Activated naive CD4-positive, alpha-beta T cell treated with Interleukin-2 at 50 U/mL for 16 hours (primary cell): ENCODE measurements at regions not wholly inside any gene's neighbourhood (a gene's known extent, or its start where the extent isn't known, plus 50 kb on each side); places are given as distances from the start of the nearest gene placed in this dataset.
"Not testable (repeated sequence)": the region's sequence is repeated elsewhere in the genome, so short reads cannot be mapped to it uniquely, and the experiment has no call there.

Experiments
- DNase-seq: peaks from one replicate; pipeline ENCODE4 v3.0.0-alpha.2; 2020

GRCh38 chr6:139883776-139884175 is 509.3 kb upstream of the CITED2 start:
- no peak for DNase-seq

GRCh38 chr6:139882977-139883728 is 508.7 kb upstream of the CITED2 start:
- DNase-seq: no peak

- DNase-seq: no peak
These were observed 507.8 kb upstream of the CITED2 start for GRCh38 chr6:139882234-139882633.

- DNase-seq: no peak
These were observed 507.3 kb upstream of the CITED2 start for GRCh38 chr6:139881728-139882211.

- no peak for DNase-seq
These were observed 506.8 kb upstream of the CITED2 start for GRCh38 chr6:139881236-139881635.

GRCh38 chr6:139879823-139880356 is 505.4 kb upstream of the CITED2 start:
- DNase-seq: no peak

GRCh38 chr6:139879241-139879640 is 504.8 kb upstream of the CITED2 start:
- not testable (repeated sequence) for DNase-seq

- no peak for DNase-seq
These were observed 503.5 kb upstream of the CITED2 start for GRCh38 chr6:139877828-139878405.

- no peak for DNase-seq
These were observed 498.2 kb upstream of the CITED2 start for GRCh38 chr6:139872665-139873064.

GRCh38 chr6:139871803-139872510 is 497.5 kb upstream of the CITED2 start:
- no peak for DNase-seq

- DNase-seq: no peak
These were observed 496.8 kb upstream of the CITED2 start for GRCh38 chr6:139871165-139871710.

GRCh38 chr6:139868576-139868975 is 494.1 kb upstream of the CITED2 start:
- no peak for DNase-seq

- no peak for DNase-seq
These were observed 489.5 kb upstream of the CITED2 start for GRCh38 chr6:139863964-139864363.

GRCh38 chr6:139863346-139863745 is 488.9 kb upstream of the CITED2 start:
- DNase-seq: no peak

GRCh38 chr6:139862311-139862710 is 487.9 kb upstream of the CITED2 start:
- no peak for DNase-seq

GRCh38 chr6:139860203-139860602 is 485.8 kb upstream of the CITED2 start:
- no peak for DNase-seq

- no peak for DNase-seq
These were observed 484.0 kb upstream of the CITED2 start for GRCh38 chr6:139858429-139858828.

- DNase-seq: no peak
These were observed 482.7 kb upstream of the CITED2 start for GRCh38 chr6:139857143-139857542.

- DNase-seq: no peak
These were observed 482.1 kb upstream of the CITED2 start for GRCh38 chr6:139856562-139856961.

GRCh38 chr6:139855671-139856311 is 481.3 kb upstream of the CITED2 start:
- no peak for DNase-seq

- no peak for DNase-seq
These were observed 479.0 kb upstream of the CITED2 start for GRCh38 chr6:139853302-139853992.

GRCh38 chr6:139852488-139853140 is 478.2 kb upstream of the CITED2 start:
- no peak for DNase-seq
